Fibroblast of lung (primary cell): ENCODE measurements at regions not wholly inside any gene's neighbourhood (a gene's known extent, or its start where the extent isn't known, plus 50 kb on each side); places are given as distances from the start of the nearest gene placed in this dataset.

Experiments used
- EZH2 ChIP-seq: IDR thresholded peaks from 2 replicates; pipeline ENCODE4 v1.5.1; 2012; ENCODE audit warnings: low read length, control low read depth, mild to moderate bottlenecking; ENCODE audit errors: missing control alignments
- TF ChIP-seq, protein P1 (sequence below), 2 donors: IDR thresholded peaks in 1 of 2; conservative IDR thresholded peaks in 1 of 2; 1 replicate in 1 of 2; 2 replicates in 1 of 2; pipeline ENCODE4 v1.5.1; 2011 to 2012; ENCODE audit warnings: low read length in 2 of 2, control low read depth in 1 of 2, inconsistent platforms in 1 of 2, low read depth in 1 of 2, mild to moderate bottlenecking in 1 of 2

DNA sequence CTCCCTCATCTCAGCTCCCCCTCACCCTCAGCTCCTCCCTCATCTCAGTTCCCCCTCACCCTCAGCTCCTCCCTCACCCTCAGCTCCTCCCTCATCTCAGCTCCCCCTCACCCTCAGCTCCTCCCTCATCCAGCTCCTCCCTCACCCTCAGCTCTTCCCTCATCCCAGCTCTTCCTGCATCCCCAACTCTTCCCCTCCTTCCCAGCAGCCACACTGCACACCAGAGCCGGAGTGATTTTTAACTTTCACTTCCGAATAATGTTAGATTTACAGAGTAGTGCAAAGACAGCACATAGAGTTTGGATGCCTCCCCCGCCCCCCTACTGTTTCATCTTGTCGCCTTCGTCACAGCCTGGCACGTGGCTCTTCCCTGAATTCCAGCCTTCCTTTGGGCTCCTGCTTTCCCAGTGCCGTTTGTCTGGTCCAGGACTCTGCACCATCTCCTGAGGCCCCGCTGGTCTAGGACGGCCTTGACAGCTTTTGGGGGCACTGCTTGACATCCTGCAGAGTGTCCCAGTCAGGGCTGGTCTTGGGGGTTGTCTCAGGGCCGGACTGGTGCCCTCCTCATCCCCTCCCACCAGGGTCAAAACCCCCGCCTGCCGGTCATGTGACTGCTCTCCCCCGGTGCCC is 110.2 kb downstream of the FAM53A start:
- TF ChIP-seq, protein P1, sequence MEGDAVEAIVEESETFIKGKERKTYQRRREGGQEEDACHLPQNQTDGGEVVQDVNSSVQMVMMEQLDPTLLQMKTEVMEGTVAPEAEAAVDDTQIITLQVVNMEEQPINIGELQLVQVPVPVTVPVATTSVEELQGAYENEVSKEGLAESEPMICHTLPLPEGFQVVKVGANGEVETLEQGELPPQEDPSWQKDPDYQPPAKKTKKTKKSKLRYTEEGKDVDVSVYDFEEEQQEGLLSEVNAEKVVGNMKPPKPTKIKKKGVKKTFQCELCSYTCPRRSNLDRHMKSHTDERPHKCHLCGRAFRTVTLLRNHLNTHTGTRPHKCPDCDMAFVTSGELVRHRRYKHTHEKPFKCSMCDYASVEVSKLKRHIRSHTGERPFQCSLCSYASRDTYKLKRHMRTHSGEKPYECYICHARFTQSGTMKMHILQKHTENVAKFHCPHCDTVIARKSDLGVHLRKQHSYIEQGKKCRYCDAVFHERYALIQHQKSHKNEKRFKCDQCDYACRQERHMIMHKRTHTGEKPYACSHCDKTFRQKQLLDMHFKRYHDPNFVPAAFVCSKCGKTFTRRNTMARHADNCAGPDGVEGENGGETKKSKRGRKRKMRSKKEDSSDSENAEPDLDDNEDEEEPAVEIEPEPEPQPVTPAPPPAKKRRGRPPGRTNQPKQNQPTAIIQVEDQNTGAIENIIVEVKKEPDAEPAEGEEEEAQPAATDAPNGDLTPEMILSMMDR (conservative IDR thresholded peaks at IDR 0.05 in 1 of 2, IDR thresholded peaks at IDR 0.05 in 1 of 2; ENCODE audit: low read depth in 1 of 2, low read length in 2 of 2), result no peak
- no peak for TF ChIP-seq EZH2
